PFSK-1 (cell line): ENCODE measurements at regions not wholly inside any gene's neighbourhood (a gene's known extent, or its start where the extent isn't known, plus 50 kb on each side); places are given as distances from the start of the nearest gene placed in this dataset.

Experiments used
- FOXP2 ChIP-seq: optimal IDR thresholded peaks from 2 replicates; pipeline ENCODE3; 2011; ENCODE audit warnings: borderline replicate concordance, control low read depth, inconsistent platforms; ENCODE audit not compliant: insufficient read depth; ENCODE audit errors: extremely low read length, extremely low read depth
- POLR2AphosphoS5 ChIP-seq: IDR thresholded peaks from 2 replicates; pipeline ENCODE4 v1.6.1; 2012; ENCODE audit warnings: low read depth, mild to moderate bottlenecking, control low read depth, low read length, moderate library complexity
- SIN3A ChIP-seq: IDR thresholded peaks from 2 replicates; pipeline ENCODE4 v1.6.1; 2012; ENCODE audit warnings: mild to moderate bottlenecking, low read length, moderate library complexity, borderline replicate concordance; ENCODE audit not compliant: insufficient read depth
- TAF1 ChIP-seq: IDR thresholded peaks from 2 replicates; pipeline ENCODE4 v1.6.1; 2012; ENCODE audit warnings: low read length, control low read depth, borderline replicate concordance; ENCODE audit not compliant: insufficient read depth
- TF ChIP-seq, protein P1 (sequence below), 2 experiments: IDR thresholded peaks; 2 replicates each; pipeline versions ENCODE4 v1.6.1 to v1.8.0; 2011 to 2012; ENCODE audit warnings: low read depth in 2 of 2, low read length in 2 of 2, control low read depth in 1 of 2, inconsistent platforms in 1 of 2, mild to moderate bottlenecking in 1 of 2, moderate library complexity in 1 of 2; ENCODE audit not compliant: insufficient read depth in 1 of 2

GRCh38 chr4:15361529-15361928 is 66.3 kb upstream of the C1QTNF7 start:
- TF ChIP-seq TAF1 (no peak), POLR2AphosphoS5 (no peak), SIN3A (no peak), FOXP2 (no peak)
- TF ChIP-seq, protein P1, sequence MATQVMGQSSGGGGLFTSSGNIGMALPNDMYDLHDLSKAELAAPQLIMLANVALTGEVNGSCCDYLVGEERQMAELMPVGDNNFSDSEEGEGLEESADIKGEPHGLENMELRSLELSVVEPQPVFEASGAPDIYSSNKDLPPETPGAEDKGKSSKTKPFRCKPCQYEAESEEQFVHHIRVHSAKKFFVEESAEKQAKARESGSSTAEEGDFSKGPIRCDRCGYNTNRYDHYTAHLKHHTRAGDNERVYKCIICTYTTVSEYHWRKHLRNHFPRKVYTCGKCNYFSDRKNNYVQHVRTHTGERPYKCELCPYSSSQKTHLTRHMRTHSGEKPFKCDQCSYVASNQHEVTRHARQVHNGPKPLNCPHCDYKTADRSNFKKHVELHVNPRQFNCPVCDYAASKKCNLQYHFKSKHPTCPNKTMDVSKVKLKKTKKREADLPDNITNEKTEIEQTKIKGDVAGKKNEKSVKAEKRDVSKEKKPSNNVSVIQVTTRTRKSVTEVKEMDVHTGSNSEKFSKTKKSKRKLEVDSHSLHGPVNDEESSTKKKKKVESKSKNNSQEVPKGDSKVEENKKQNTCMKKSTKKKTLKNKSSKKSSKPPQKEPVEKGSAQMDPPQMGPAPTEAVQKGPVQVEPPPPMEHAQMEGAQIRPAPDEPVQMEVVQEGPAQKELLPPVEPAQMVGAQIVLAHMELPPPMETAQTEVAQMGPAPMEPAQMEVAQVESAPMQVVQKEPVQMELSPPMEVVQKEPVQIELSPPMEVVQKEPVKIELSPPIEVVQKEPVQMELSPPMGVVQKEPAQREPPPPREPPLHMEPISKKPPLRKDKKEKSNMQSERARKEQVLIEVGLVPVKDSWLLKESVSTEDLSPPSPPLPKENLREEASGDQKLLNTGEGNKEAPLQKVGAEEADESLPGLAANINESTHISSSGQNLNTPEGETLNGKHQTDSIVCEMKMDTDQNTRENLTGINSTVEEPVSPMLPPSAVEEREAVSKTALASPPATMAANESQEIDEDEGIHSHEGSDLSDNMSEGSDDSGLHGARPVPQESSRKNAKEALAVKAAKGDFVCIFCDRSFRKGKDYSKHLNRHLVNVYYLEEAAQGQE (IDR thresholded peaks at IDR 0.05; ENCODE audit: insufficient read depth in 1 of 2, low read depth in 2 of 2, low read length in 2 of 2), result no peak

GRCh38 chr4:15362541-15362940 is 65.3 kb upstream of the C1QTNF7 start:
- no peak for TF ChIP-seq TAF1
- TF ChIP-seq FOXP2, result no peak
- TF ChIP-seq SIN3A, result no peak
- TF ChIP-seq, protein P1 (IDR thresholded peaks at IDR 0.05; ENCODE audit: insufficient read depth in 1 of 2, low read depth in 2 of 2, low read length in 2 of 2), result no peak
- no peak for TF ChIP-seq POLR2AphosphoS5

GRCh38 chr4:15364183-15364582 is 63.6 kb upstream of the C1QTNF7 start:
- TF ChIP-seq TAF1 (no peak), POLR2AphosphoS5 (no peak), FOXP2 (no peak), SIN3A (no peak)
- TF ChIP-seq, protein P1 (IDR thresholded peaks at IDR 0.05; ENCODE audit: insufficient read depth in 1 of 2, low read depth in 2 of 2, low read length in 2 of 2), result no peak

DNA sequence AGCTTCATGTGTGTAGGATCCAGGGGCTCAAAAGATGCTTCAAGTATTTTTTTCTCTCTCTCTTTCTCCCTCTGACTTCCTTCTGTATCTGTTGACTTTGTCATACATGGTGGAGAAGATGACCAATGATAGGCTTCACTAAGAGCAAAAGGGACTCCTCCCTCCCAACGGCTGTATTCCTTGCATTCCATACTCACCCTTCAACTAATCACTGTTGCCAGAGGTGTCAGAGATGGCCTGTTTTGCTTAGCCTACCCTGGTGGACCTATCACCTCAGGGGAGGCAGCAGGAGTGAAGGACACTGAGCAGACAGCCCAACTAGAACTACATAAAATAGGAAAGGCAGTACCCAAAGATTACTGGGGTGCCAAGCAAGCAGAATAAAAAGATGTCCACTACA is 62.2 kb upstream of the C1QTNF7 start:
- TF ChIP-seq, protein P1 (IDR thresholded peaks at IDR 0.05; ENCODE audit: insufficient read depth in 1 of 2, low read depth in 2 of 2, low read length in 2 of 2), result no peak
- TF ChIP-seq FOXP2 (no peak), SIN3A (no peak), TAF1 (no peak), POLR2AphosphoS5 (no peak)

- TF ChIP-seq, protein P1 (IDR thresholded peaks at IDR 0.05; ENCODE audit: insufficient read depth in 1 of 2, low read depth in 2 of 2, low read length in 2 of 2), result peak in 1 of 2 experiments; percentile 48; a peak in 1 of 4 replicates
- TF ChIP-seq POLR2AphosphoS5 (no peak), SIN3A (no peak), FOXP2 (peak; percentile 43), TAF1 (no peak)
These were observed 61.1 kb upstream of the C1QTNF7 start for GRCh38 chr4:15366721-15367120.
